ENCODE measurements at regions not wholly inside any gene's neighbourhood (a gene's known extent, or its start where the extent isn't known, plus 50 kb on each side); places are given as distances from the start of the nearest gene placed in this dataset.

DNA sequence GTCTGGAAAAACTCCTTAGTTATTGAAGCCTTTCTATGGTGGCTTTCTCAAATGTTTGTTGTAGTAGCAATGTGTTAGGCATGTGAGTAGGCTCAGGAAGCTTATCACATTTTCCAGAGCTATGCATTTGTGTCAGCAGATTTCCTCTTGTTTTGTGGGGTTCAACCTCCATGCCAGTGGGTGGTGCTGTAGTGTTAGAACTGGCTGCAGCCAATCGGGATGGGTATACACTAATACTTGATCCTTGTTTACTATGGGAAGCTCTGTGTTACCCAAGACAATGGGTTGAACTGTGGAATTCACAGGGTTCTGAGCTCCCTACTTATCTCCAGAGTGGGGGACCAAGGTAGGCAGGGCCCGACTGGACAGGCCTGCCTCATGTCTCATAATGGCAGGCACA lies 348.5 kb upstream of the ADAMTS5 start:
- no peaks in the 10 kb centered on the region for H3K36me3 ChIP-seq
- peak in 1 of 2 donors; percentile 10 for DNase-seq (ENCODE audit: low read depth in 1 of 2, low spot score in 1 of 2)
- TF ChIP-seq, protein P1, sequence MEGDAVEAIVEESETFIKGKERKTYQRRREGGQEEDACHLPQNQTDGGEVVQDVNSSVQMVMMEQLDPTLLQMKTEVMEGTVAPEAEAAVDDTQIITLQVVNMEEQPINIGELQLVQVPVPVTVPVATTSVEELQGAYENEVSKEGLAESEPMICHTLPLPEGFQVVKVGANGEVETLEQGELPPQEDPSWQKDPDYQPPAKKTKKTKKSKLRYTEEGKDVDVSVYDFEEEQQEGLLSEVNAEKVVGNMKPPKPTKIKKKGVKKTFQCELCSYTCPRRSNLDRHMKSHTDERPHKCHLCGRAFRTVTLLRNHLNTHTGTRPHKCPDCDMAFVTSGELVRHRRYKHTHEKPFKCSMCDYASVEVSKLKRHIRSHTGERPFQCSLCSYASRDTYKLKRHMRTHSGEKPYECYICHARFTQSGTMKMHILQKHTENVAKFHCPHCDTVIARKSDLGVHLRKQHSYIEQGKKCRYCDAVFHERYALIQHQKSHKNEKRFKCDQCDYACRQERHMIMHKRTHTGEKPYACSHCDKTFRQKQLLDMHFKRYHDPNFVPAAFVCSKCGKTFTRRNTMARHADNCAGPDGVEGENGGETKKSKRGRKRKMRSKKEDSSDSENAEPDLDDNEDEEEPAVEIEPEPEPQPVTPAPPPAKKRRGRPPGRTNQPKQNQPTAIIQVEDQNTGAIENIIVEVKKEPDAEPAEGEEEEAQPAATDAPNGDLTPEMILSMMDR (IDR thresholded peaks at IDR 0.05; ENCODE audit: low read depth, low read length): no peak
- H3K4me1 ChIP-seq (ENCODE audit: low read depth): no peaks in the 10 kb centered on the region
- no peak overlapping the region for H3K4me3 ChIP-seq
- no peak overlapping the region for H3K27ac ChIP-seq
- no peaks in the 10 kb centered on the region for H3K9me3 ChIP-seq (ENCODE audit: low read depth)
- H3K27me3 ChIP-seq: no peaks in the 10 kb centered on the region

DNA sequence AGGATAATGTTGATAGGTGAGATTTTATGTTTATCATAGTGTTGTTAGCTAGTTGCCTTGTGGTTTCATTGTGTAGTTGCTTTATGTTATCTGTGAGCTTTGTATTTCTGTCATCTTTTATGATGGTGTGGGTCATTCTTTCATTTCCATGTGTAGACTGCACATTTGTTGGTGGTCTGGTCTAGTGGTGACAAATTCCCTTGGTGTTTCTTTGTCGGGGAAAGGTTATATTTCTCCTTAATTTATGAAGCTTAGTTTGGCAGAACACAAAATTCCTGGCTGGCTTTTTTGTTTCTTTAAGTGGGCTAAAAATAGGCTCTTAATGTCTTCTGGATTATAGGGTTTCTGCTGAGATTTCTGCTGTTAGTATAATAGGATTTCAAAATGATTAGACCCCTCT lies 347.2 kb upstream of the ADAMTS5 start:
- Histone ChIP-seq H3K4me1 (ENCODE audit: low read depth) (no peaks in the 10 kb centered on the region), H3K9me3 (ENCODE audit: low read depth) (no peaks in the 10 kb centered on the region), H3K27me3 (no peaks in the 10 kb centered on the region), H3K36me3 (no peaks in the 10 kb centered on the region), H3K4me3 (no peak overlapping the region), H3K27ac (no peak overlapping the region)
- no peak for DNase-seq (ENCODE audit: low read depth in 1 of 2, low spot score in 1 of 2)
- TF ChIP-seq, protein P1 (IDR thresholded peaks at IDR 0.05; ENCODE audit: low read depth, low read length): no peak

DNA sequence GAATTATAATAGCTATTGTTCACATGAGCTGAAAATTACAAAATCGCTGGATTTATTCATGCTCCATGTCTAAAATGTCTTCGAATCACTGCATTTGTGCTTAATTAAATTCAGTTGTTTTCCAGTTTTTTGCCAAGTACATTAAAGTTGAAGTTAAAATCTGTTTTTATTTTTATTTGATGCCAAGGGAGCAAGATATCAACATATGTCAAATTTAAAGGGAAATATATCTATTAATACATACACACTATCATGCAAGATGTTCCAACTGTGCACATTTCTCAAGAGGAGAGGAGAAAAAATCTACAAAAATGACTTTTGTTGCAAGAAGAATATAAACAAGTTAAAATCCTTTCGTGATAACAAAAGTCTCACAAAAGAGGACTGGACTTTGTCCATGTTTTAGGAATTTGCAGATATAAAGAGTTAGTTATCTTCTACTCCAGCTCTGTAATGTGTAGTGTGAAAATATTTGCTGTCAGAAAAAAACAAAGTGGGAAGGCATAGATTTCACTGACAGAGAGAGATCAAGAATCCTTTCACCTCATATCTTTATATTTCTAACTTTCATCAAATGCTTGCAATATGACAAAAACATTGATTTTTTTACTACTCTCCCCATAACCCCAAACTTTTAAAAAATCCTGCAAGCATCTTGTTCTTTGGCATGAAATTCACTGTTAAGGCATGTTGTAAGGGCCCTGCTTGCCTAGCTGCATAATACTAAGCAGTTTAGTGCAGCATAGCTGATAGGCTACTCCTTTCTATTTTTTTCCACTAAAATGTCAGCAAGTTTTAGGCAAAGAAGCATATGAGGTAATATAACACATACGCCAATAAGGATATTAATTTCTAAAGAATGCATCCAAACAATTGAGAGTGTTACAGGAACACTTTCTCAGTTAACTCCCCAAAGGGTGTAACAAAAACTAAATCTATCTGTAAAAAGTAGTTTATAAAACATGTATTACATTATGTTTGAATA lies 340.2 kb upstream of the ADAMTS5 start:
- Histone ChIP-seq H3K27ac (no peak overlapping the region), H3K4me3 (no peak overlapping the region), H3K4me1 (ENCODE audit: low read depth) (no peaks in the 10 kb centered on the region), H3K27me3 (no peaks in the 10 kb centered on the region), H3K36me3 (no peaks in the 10 kb centered on the region), H3K9me3 (ENCODE audit: low read depth) (no peaks in the 10 kb centered on the region)
- DNase-seq (ENCODE audit: low read depth in 1 of 2, low spot score in 1 of 2): peak in 1 of 2 donors; percentile 50
- TF ChIP-seq, protein P1 (IDR thresholded peaks at IDR 0.05; ENCODE audit: low read depth, low read length): no peak

DNA sequence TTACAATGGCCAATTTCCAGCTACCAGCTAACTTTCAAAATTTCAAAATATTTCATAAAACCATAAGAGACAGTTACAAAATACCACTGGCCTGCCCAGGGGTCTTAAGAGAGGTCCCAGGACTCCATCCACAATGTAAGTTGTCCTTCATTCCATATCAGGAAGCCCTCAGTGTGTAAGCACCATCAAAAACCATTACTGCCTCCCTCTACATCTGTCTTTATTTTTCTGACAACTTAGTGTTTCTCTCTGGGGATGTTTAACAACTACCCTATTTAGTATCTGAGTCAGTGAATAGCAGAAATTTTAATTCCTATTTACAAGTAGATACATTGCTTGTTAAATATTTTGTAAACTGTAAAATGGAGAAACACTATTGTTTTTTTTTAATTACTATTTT lies 339.3 kb upstream of the ADAMTS5 start:
- no peak overlapping the region for H3K27ac ChIP-seq
- H3K27me3 ChIP-seq: no peaks in the 10 kb centered on the region
- TF ChIP-seq, protein P1 (IDR thresholded peaks at IDR 0.05; ENCODE audit: low read depth, low read length): no peak
- no peaks in the 10 kb centered on the region for H3K36me3 ChIP-seq
- no peaks in the 10 kb centered on the region for H3K9me3 ChIP-seq (ENCODE audit: low read depth)
- H3K4me3 ChIP-seq: no peak overlapping the region
- no peaks in the 10 kb centered on the region for H3K4me1 ChIP-seq (ENCODE audit: low read depth)
- DNase-seq (ENCODE audit: low read depth in 1 of 2, low spot score in 1 of 2): no peak

DNA sequence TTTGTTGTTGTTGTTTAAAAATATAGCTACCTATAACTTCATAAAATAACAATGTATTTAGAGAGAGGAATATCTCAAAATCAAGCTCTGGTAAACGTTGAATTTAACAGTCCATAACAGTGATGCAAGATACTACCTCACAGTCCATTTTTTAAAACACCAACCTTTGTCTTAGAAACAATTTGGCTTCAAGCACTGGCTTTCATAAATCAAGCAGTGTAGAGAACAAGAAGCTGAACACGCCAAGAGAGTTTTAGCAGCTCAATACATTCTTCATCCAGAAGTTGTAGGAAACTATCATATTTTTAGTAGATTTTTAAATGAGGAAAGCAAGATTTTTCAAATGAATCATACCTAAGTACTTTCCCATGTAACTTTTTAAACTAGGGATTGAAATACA lies 334.3 kb upstream of the ADAMTS5 start:
- no peak for DNase-seq (ENCODE audit: low read depth in 1 of 2, low spot score in 1 of 2)
- TF ChIP-seq, protein P1 (IDR thresholded peaks at IDR 0.05; ENCODE audit: low read depth, low read length): no peak

More for the DNA sequence above, 334.3 kb upstream of the ADAMTS5 start:
- Histone ChIP-seq H3K27ac (no peak overlapping the region), H3K36me3 (no peaks in the 10 kb centered on the region), H3K9me3 (ENCODE audit: low read depth) (no peaks in the 10 kb centered on the region), H3K27me3 (no peaks in the 10 kb centered on the region), H3K4me3 (no peak overlapping the region), H3K4me1 (ENCODE audit: low read depth) (no peaks in the 10 kb centered on the region)
